ENCODE measurements at regions not wholly inside any gene's neighbourhood (a gene's known extent, or its start where the extent isn't known, plus 50 kb on each side); places are given as distances from the start of the nearest gene placed in this dataset.

- H3K27me3 ChIP-seq (ENCODE audit: control insufficient read depth in 3 of 3, insufficient read depth in 3 of 3, low read length in 3 of 3): no peaks in the 10 kb centered on the region
- FAIRE-seq: no peak
- no peak overlapping the region for H3K4me3 ChIP-seq (ENCODE audit: low read depth in 1 of 3, low read length in 3 of 3)
- no peaks in the 10 kb centered on the region for H3K4me1 ChIP-seq (ENCODE audit: control insufficient read depth in 3 of 3, insufficient read depth in 2 of 3, low read depth in 1 of 3, low read length in 2 of 3)
- no peaks in the 10 kb centered on the region for H3K9me3 ChIP-seq (ENCODE audit: control insufficient read depth in 2 of 2, insufficient read depth in 1 of 2, low read depth in 1 of 2, low read length in 1 of 2)
- WGBS, 3 donors: 56 to 64% (median 58%) methylated on average over 7 of the region's 7 CpGs
- H3K36me3 ChIP-seq (ENCODE audit: control insufficient read depth in 3 of 3, insufficient read depth in 2 of 3, low read depth in 1 of 3, low read length in 3 of 3): no peaks in the 10 kb centered on the region
- peak in 1 of 2 donors; percentile 24 for DNase-seq
- peak overlapping the region in 1 of 3 donors; percentile 40 for H3K27ac ChIP-seq (ENCODE audit: low read depth in 1 of 3, low read length in 2 of 3)
Measured at GRCh38 chr6:91299544-91300491, 712.9 kb upstream of the MAP3K7 start.

GRCh38 chr6:91298543-91299145 is 711.8 kb upstream of the MAP3K7 start:
- no peak for FAIRE-seq
- no peaks in the 10 kb centered on the region for H3K9me3 ChIP-seq (ENCODE audit: control insufficient read depth in 2 of 2, insufficient read depth in 1 of 2, low read depth in 1 of 2, low read length in 1 of 2)

GRCh38 chr6:91293395-91293794 is 706.5 kb upstream of the MAP3K7 start:
- no peaks in the 10 kb centered on the region for H3K9me3 ChIP-seq (ENCODE audit: control insufficient read depth in 2 of 2, insufficient read depth in 1 of 2, low read depth in 1 of 2, low read length in 1 of 2)
- H3K27me3 ChIP-seq (ENCODE audit: control insufficient read depth in 3 of 3, insufficient read depth in 3 of 3, low read length in 3 of 3): no peaks in the 10 kb centered on the region
- no peak overlapping the region for H3K27ac ChIP-seq (ENCODE audit: low read depth in 1 of 3, low read length in 2 of 3)
- no peaks in the 10 kb centered on the region for H3K4me1 ChIP-seq (ENCODE audit: control insufficient read depth in 3 of 3, insufficient read depth in 2 of 3, low read depth in 1 of 3, low read length in 2 of 3)
- no peaks in the 10 kb centered on the region for H3K36me3 ChIP-seq (ENCODE audit: control insufficient read depth in 3 of 3, insufficient read depth in 2 of 3, low read depth in 1 of 3, low read length in 3 of 3)
- DNase-seq (no peak), FAIRE-seq (no peak)
- no peak overlapping the region for H3K4me3 ChIP-seq (ENCODE audit: low read depth in 1 of 3, low read length in 3 of 3)

More at GRCh38 chr6:91298543-91299145, 711.8 kb upstream of the MAP3K7 start:
- Histone ChIP-seq H3K27ac (ENCODE audit: low read depth in 1 of 3, low read length in 2 of 3) (no peak overlapping the region), H3K4me3 (ENCODE audit: low read depth in 1 of 3, low read length in 3 of 3) (no peak overlapping the region), H3K4me1 (ENCODE audit: control insufficient read depth in 3 of 3, insufficient read depth in 2 of 3, low read depth in 1 of 3, low read length in 2 of 3) (no peaks in the 10 kb centered on the region), H3K36me3 (ENCODE audit: control insufficient read depth in 3 of 3, insufficient read depth in 2 of 3, low read depth in 1 of 3, low read length in 3 of 3) (no peaks in the 10 kb centered on the region), H3K27me3 (ENCODE audit: control insufficient read depth in 3 of 3, insufficient read depth in 3 of 3, low read length in 3 of 3) (no peaks in the 10 kb centered on the region)
- no peak for DNase-seq
- 68 to 74% (median 69%) methylated on average over 4 of the region's 4 CpGs for WGBS, 3 donors

GRCh38 chr6:91291071-91291470 is 704.2 kb upstream of the MAP3K7 start:
- no peak for FAIRE-seq
- Histone ChIP-seq H3K27me3 (ENCODE audit: control insufficient read depth in 3 of 3, insufficient read depth in 3 of 3, low read length in 3 of 3) (no peaks in the 10 kb centered on the region), H3K4me1 (ENCODE audit: control insufficient read depth in 3 of 3, insufficient read depth in 2 of 3, low read depth in 1 of 3, low read length in 2 of 3) (no peaks in the 10 kb centered on the region), H3K9me3 (ENCODE audit: control insufficient read depth in 2 of 2, insufficient read depth in 1 of 2, low read depth in 1 of 2, low read length in 1 of 2) (no peaks in the 10 kb centered on the region), H3K27ac (ENCODE audit: low read depth in 1 of 3, low read length in 2 of 3) (peak overlapping the region in 1 of 3 donors; percentile 27), H3K4me3 (ENCODE audit: low read depth in 1 of 3, low read length in 3 of 3) (no peak overlapping the region), H3K36me3 (ENCODE audit: control insufficient read depth in 3 of 3, insufficient read depth in 2 of 3, low read depth in 1 of 3, low read length in 3 of 3) (no peaks in the 10 kb centered on the region)
- 41 to 55% (median 50%) methylated on average over 4 of the region's 4 CpGs for WGBS, 3 donors
- no peak for DNase-seq

- no peaks in the 10 kb centered on the region for H3K27me3 ChIP-seq (ENCODE audit: control insufficient read depth in 3 of 3, insufficient read depth in 3 of 3, low read length in 3 of 3)
- 76 to 90% (median 82%) methylated on average over 2 of the region's 2 CpGs for WGBS, 3 donors
- FAIRE-seq (no peak), DNase-seq (no peak)
- H3K36me3 ChIP-seq (ENCODE audit: control insufficient read depth in 3 of 3, insufficient read depth in 2 of 3, low read depth in 1 of 3, low read length in 3 of 3): no peaks in the 10 kb centered on the region
- no peak overlapping the region for H3K27ac ChIP-seq (ENCODE audit: low read depth in 1 of 3, low read length in 2 of 3)
- H3K9me3 ChIP-seq (ENCODE audit: control insufficient read depth in 2 of 2, insufficient read depth in 1 of 2, low read depth in 1 of 2, low read length in 1 of 2): no peaks in the 10 kb centered on the region
- no peaks in the 10 kb centered on the region for H3K4me1 ChIP-seq (ENCODE audit: control insufficient read depth in 3 of 3, insufficient read depth in 2 of 3, low read depth in 1 of 3, low read length in 2 of 3)
- H3K4me3 ChIP-seq (ENCODE audit: low read depth in 1 of 3, low read length in 3 of 3): no peak overlapping the region
Measured at GRCh38 chr6:91288741-91289140, 701.9 kb upstream of the MAP3K7 start.

- Histone ChIP-seq H3K4me3 (ENCODE audit: low read depth in 1 of 3, low read length in 3 of 3) (no peak overlapping the region), H3K9me3 (ENCODE audit: control insufficient read depth in 2 of 2, insufficient read depth in 1 of 2, low read depth in 1 of 2, low read length in 1 of 2) (peaks cover 0 to 5% of the 10 kb centered on the region in 2 donors), H3K4me1 (ENCODE audit: control insufficient read depth in 3 of 3, insufficient read depth in 2 of 3, low read depth in 1 of 3, low read length in 2 of 3) (no peaks in the 10 kb centered on the region), H3K27me3 (ENCODE audit: control insufficient read depth in 3 of 3, insufficient read depth in 3 of 3, low read length in 3 of 3) (no peaks in the 10 kb centered on the region), H3K27ac (ENCODE audit: low read depth in 1 of 3, low read length in 2 of 3) (no peak overlapping the region), H3K36me3 (ENCODE audit: control insufficient read depth in 3 of 3, insufficient read depth in 2 of 3, low read depth in 1 of 3, low read length in 3 of 3) (no peaks in the 10 kb centered on the region)
- FAIRE-seq (no peak), DNase-seq (no peak)
Measured at GRCh38 chr6:91281901-91282300, 695.0 kb upstream of the MAP3K7 start.

GRCh38 chr6:91280494-91280830 is 693.6 kb upstream of the MAP3K7 start:
- FAIRE-seq (no peak), DNase-seq (no peak)
- Histone ChIP-seq H3K4me1 (ENCODE audit: control insufficient read depth in 3 of 3, insufficient read depth in 2 of 3, low read depth in 1 of 3, low read length in 2 of 3) (no peaks in the 10 kb centered on the region), H3K36me3 (ENCODE audit: control insufficient read depth in 3 of 3, insufficient read depth in 2 of 3, low read depth in 1 of 3, low read length in 3 of 3) (no peaks in the 10 kb centered on the region), H3K27ac (ENCODE audit: low read depth in 1 of 3, low read length in 2 of 3) (no peak overlapping the region), H3K9me3 (ENCODE audit: control insufficient read depth in 2 of 2, insufficient read depth in 1 of 2, low read depth in 1 of 2, low read length in 1 of 2) (peaks cover 0 to 5% of the 10 kb centered on the region in 2 donors), H3K4me3 (ENCODE audit: low read depth in 1 of 3, low read length in 3 of 3) (no peak overlapping the region), H3K27me3 (ENCODE audit: control insufficient read depth in 3 of 3, insufficient read depth in 3 of 3, low read length in 3 of 3) (no peaks in the 10 kb centered on the region)
- 71 to 73% (median 71%) methylated on average over 3 of the region's 3 CpGs for WGBS, 3 donors

- 88 to 91% (median 89%) methylated on average over 7 of the region's 7 CpGs for WGBS, 3 donors
- FAIRE-seq: no peak
Measured at GRCh38 chr6:91279740-91280493, 693.0 kb upstream of the MAP3K7 start.

More at GRCh38 chr6:91279740-91280493, 693.0 kb upstream of the MAP3K7 start:
- Histone ChIP-seq H3K27ac (ENCODE audit: low read depth in 1 of 3, low read length in 2 of 3) (no peak overlapping the region), H3K9me3 (ENCODE audit: control insufficient read depth in 2 of 2, insufficient read depth in 1 of 2, low read depth in 1 of 2, low read length in 1 of 2) (peaks cover 0 to 5% of the 10 kb centered on the region in 2 donors), H3K27me3 (ENCODE audit: control insufficient read depth in 3 of 3, insufficient read depth in 3 of 3, low read length in 3 of 3) (no peaks in the 10 kb centered on the region), H3K4me3 (ENCODE audit: low read depth in 1 of 3, low read length in 3 of 3) (no peak overlapping the region), H3K36me3 (ENCODE audit: control insufficient read depth in 3 of 3, insufficient read depth in 2 of 3, low read depth in 1 of 3, low read length in 3 of 3) (no peaks in the 10 kb centered on the region), H3K4me1 (ENCODE audit: control insufficient read depth in 3 of 3, insufficient read depth in 2 of 3, low read depth in 1 of 3, low read length in 2 of 3) (no peaks in the 10 kb centered on the region)
- DNase-seq: no peak
